Hypothalamus (tissue), 51 donors: ENCODE measurements at regions not wholly inside any gene's neighbourhood (a gene's known extent, or its start where the extent isn't known, plus 50 kb on each side); places are given as distances from the start of the nearest gene placed in this dataset.

ENCODE experiments used
- DNase-seq, 51 donors: peaks; one replicate each; lab custom pipeline; 2025; lab: John Stamatoyannopoulos, UW

- no peak for DNase-seq
These were observed 217.3 kb upstream of the KLF4 start for GRCh38 chr9:107706701-107707427.

DNA sequence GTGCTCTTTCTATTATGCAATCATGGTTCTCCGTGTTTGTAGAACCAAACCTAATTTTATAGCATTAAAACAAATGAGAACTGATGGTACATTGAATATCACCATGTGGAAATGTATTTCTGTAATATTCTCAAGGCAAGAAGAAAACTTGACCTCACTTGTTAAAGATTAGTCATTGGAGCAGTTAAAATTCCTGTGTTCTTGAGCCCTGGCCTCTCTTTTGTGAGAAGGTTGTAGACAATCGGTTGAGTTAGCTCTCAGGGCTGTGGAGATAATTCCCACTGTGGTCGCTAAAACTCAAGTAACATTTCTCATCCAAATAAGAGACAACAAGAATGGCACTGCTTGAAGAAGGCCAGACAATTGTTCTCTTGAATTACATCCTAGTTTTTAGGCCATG is 216.0 kb upstream of the KLF4 start:
- DNase-seq, result no peak

DNA sequence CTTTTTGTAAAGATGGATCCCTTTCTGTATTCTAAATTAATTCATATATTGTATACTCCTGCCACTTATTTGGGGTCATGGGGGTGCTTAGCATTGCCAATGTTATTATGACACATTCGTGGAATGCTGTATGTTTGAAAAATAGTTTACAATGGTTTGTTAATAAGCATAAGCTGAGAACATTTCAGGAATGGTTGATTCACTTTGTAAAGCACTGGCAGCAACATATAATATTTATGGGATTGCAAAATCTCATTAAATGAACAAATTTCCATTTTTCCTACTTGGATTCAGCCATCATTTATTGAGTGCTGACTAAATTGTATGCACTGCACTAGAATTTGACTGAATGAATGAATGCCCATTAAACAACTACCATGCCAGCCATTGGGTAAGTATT is 215.2 kb upstream of the KLF4 start:
- DNase-seq, result no peak

- DNase-seq, result no peak
These were observed 214.1 kb upstream of the KLF4 start for GRCh38 chr9:107703651-107704050.

DNA sequence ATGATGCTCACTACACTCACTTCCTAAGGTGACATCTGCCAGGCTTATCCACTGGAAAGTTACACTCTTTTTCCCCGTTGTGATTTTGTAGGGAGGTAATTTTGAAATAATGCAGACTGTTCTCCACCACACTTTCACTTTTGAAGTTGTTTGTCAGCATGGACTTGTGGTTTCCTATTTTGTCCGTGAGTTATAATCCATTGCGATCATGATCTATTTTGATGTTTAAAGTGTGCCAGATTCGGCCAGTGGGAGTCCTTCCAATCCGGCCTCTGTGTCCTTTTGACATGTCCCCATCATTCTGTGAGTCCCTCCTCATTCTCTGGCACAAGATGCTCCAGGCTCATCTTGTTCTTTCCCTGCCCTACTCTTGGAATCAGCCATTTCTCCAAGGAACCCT is 211.3 kb upstream of the KLF4 start:
- DNase-seq, result no peak

- no peak for DNase-seq
These were observed 209.7 kb upstream of the KLF4 start for GRCh38 chr9:107699231-107699630.

DNA sequence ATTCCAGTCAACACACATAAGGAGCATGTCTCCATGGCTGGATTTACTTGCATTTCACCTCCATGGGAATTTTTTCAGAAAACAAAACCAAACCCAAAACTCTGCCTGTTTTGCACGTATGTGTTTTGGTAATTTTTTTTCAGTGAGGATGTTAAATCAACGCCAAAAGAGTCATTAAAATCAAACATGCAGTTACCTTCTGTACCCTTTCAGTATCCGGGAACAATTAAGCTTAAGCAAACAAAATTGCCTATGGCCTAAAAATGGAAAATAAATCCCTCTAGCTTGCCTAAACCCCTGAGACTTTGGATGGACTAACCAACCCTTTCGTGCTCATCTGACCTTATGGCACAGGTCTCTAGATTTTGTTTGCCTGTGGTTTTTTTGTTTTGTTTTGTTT is 209.2 kb upstream of the KLF4 start:
- DNase-seq, result no peak

DNA sequence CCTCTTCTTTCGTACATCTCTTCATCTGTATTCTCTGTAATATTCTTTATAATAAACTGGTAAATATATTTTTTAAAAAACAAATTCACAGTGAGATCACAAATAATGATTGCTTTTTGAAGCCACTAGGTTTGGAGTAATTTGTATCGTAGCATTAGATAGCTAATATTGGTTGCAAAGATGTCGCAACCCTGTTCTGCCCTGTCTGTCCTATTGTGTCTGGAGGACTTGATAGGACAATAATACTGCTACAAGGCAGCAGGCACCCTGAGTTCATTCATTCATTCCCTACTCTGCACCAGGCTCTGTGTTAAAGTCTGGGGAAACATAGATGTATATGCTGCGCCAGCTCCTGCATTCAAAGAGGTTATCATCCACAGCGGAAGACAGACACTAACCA is 206.7 kb upstream of the KLF4 start:
- no peak for DNase-seq

- DNase-seq, result no peak
These were observed 204.8 kb upstream of the KLF4 start for GRCh38 chr9:107694390-107694789.

DNA sequence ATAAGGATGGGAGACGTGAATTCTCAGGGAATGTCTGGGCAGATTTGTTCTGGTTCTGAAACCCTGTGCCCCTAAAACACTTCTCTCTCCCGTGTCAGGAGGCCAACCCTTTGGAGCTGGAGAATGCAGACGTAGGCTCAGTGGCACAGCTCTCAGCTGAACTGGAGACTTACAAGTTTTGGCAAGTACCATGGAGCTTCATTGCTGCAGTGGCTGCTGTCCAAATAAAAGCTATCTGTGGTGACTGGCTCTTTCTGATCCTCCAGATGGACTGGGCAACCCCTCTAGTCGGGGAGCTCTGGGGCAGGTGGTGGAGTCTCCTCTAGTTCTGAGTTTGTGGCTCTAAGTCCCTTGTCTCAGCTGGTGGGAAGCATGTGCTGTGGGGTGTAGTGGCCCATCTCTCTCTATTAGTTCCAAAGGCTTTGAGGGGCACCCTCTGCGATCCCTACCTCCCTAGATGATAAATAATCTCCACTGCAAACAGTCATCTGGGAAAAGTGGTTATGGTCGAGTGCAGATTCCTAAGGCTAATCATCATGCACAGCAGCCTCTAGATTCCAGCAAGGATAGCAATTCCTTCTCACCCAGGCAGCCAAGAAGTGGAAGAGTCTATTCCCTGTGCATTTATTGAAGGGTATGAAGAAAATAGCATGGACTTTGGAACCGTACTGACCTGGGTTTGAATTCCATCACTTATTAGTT is 204.2 kb upstream of the KLF4 start:
- no peak for DNase-seq

- no peak for DNase-seq
These were observed 202.1 kb upstream of the KLF4 start for GRCh38 chr9:107691664-107692063.

DNA sequence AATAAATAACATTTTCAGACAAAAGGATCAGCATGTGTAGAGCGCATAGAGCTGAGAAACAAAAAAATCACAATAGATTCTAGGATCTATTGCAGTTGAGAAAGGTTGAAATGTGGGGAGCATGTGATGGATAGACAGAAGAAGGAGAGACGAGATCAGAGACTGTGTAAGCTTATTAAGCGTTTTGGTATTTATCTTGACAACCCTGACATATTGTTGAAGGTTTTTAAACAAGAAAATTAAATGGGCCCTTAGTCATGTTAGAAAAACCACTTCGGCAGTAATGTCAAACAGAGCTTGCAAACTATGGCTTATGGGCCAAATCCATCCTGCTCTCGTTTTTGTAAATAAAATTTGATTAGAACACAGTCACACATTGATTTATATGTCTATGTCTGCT is 200.5 kb upstream of the KLF4 start:
- DNase-seq, result no peak

GRCh38 chr9:107688728-107689127 is 199.2 kb upstream of the KLF4 start:
- DNase-seq, result no peak

- DNase-seq, result no peak
These were observed 196.3 kb upstream of the KLF4 start for GRCh38 chr9:107685901-107686300.

DNA sequence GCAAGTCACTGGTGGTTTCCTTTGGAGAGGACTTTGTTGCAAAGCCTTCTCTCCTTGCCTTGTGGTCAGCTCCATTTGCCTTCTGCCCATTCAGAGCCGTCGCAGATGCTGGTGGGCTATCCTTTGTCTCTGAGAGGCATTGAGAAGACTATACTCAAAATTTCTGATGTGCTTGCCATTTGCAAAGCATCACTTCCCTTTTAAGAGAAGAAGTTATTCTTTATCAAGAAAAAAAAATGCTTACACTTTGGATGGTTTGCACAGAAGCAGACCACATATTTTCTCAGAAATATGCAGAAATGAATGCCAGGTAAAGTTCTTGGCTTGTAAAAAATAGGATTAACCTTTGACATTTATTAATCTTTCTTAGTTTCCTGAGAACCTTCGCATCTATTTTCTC is 195.8 kb upstream of the KLF4 start:
- no peak for DNase-seq

DNA sequence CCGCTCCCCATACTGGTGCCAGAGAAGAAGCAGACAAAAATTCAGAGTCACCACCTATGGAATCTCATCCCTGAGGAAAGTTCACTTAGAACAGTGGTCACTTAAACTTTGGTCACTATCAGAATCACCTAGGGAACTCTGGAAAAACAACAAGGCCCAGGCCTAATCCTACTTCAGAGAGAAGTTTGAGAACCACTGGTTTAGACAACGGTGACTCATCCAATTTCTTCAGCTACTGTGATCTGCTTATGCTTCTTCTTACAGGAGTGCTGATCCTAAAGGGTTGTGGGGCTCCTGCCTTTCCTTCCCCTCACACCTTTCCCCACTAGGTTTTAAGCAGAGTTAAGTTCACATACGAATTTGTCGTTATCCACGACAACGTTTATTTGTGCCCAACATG is 194.7 kb upstream of the KLF4 start:
- no peak for DNase-seq

GRCh38 chr9:107683566-107683965 is 194.0 kb upstream of the KLF4 start:
- peak in 1 of 51 donors; percentile 6 for DNase-seq

DNA sequence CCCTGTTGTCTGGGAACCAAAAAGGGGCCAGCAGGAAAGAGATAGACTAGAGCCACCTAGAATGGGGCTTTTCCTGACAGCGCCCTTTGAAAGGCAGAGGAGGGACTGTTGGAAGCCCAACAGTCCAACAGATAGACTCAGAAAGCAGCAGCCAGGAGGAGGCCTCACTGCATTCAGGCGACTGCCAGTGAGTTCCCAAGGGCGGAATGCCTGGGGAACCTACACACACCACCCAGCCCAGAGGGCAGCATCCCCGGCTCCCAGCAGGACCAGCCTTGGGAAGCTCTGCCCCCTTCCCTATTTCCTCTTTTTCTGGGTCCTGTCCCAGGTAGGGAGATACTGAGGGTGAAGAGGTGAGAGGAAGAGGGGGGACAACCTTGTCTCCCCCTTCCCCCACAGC is 192.4 kb upstream of the KLF4 start:
- no peak for DNase-seq

- no peak for DNase-seq
These were observed 186.0 kb upstream of the KLF4 start for GRCh38 chr9:107675351-107676259.

- peak in 13 of 51 donors; percentile 3 to 47 (median 8) for DNase-seq
These were observed 185.2 kb upstream of the KLF4 start for GRCh38 chr9:107674721-107675277.
